ENCODE measurements at regions not wholly inside any gene's neighbourhood (a gene's known extent, or its start where the extent isn't known, plus 50 kb on each side); places are given as distances from the start of the nearest gene placed in this dataset.
"Not testable (repeated sequence)": the region's sequence is repeated elsewhere in the genome, so short reads cannot be mapped to it uniquely, and the experiment has no call there.

- DNase-seq: no peak
These were observed 77.6 kb downstream of the SETD4 start for GRCh38 chr21:35982717-35983116.

DNA sequence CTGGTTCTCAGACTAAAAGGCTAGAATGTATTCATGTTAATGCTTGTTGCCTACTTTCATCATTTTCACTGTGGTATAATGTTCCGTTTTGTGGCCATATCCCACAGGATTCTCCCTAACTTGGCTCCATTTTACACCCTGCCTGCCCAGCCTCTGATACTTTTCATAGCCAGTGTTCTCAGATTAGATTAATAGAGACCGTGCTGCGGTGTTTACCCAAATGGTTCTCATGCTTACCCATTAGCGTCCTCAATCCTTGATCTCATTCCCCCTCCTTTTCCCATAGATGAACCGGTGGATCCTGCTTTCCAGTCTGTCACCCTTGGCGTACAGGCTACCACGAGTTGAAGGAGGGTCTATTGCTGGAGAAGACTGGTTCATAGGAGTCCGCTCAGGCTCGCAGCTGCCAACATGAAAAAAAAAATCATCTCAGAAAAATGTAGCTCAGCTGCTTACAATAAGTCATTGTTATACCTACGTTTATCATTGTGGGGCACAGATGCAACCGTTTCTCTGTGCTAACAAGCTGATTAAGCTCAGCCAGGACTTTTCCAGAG is 78.7 kb downstream of the SETD4 start:
- no peak for DNase-seq

- no peak for DNase-seq
These were observed 79.5 kb downstream of the SETD4 start for GRCh38 chr21:35980821-35981220.

DNA sequence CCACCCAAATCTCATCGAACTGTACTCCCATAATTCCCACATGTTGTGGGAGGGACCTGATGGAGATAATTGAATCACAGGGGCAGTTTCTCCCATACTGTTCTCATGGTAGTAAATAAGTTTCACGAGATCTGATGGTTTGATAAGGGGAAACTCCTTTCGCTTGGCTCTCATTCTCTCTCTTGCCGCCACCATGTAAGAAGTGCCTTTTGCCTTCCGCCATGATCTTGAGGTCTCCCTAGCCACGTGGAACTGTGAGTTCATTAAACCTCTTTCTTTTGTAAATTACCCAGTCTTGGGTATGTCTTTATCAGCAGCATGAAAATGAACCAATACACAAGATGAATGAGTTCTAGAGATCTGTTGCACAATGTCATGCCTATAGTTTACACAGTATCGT is 82.5 kb downstream of the SETD4 start:
- not testable (repeated sequence) for DNase-seq

DNA sequence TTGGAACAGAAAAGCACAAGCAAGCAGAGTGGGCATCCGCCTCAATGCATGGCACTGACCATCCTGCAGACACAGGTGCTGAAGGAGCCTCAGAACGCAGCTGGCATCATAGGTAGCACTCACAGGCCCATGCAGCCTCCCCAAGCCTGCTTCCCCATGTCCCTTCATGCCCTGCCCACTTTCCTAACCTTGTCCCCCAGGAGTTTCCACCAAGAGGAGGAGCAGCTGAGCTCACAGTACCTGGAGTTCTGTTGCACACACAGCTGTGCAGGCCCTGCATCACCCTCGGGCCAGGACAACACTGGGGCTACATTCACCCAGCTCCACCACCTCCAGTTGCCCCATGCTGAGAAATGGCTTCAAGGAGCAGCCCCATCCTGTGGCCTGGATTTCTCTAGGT is 83.4 kb downstream of the SETD4 start:
- DNase-seq: no peak

- no peak for DNase-seq
These were observed 83.8 kb downstream of the SETD4 start for GRCh38 chr21:35976481-35976880.

- DNase-seq: no peak
These were observed 85.6 kb downstream of the SETD4 start for GRCh38 chr21:35974775-35975174.

DNA sequence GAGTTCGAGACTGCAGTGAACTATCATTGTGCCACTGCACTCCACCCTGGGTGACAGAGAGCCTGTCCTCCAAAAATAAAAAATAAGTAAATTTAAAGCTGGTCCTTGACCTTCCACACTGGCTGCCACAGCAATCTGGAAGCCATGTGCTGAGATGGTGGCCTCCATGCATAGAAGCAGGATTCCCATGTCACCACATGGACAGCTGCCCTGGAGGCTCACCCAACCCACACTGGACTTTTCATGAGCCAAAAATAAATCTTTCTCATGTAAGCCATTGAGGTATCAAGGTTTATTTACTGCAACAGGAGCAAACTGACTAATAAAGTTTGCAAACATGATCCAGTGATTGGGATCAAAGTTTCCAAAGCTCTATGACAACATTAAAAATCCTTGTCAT is 88.5 kb downstream of the SETD4 start:
- DNase-seq: no peak

DNA sequence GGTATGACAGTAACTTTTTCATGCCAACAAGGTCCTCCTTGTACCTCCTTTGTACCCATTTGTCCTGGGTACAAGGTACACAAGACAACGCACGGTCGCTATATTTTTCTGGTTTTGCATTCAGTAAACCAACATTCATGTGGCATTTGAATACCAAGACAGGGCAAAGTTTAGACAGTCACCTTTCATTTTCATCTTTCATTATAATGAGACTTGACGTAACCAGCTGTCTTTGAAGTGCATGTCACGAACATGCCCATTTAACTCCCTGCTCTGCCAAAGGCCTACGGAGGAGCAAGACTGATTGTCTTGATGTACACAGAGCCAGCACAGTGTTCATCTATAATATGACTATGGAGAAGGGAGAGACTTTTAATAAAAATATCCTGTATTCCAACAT is 91.0 kb downstream of the SETD4 start:
- no peak for DNase-seq

DNA sequence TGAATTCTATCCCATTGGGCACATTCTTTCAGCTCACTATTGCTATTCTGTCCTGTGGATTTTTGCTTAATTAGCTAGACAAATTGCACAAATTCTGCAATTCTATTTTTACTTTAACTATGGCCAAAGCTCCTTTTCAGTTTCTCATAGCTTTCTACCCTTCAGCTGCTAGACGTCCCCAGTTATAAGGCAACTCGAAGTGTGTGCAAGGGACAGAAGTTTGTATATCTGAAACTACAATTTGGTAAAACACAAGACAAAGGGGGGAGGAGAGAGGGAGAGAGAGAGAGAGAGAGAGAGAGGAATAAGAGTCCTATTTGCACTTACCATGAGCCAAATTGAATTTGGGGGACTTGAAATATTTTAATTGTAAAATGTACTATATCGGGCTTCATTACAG is 91.8 kb downstream of the SETD4 start:
- no peak for DNase-seq

DNA sequence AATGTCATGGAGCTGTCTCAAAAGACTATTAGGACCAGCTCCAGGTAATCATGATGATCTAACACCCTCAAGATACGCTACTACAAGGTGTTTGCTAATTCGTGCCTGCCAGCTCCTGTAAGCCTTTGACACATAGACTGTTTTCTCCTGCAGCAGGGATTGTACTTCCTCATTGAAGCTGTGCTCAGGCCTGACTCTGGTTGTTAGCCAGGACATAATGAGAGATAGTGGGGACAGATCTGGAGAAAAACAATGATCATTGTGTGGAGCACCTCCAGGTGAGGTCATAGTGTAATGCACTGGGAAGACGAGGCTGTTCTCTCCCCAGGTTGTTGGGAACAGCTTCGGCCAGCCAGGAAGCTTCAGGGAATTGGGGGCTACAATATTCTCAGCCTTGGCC is 94.6 kb downstream of the SETD4 start:
- DNase-seq: no peak

GRCh38 chr21:35963920-35964451 is 96.3 kb downstream of the SETD4 start:
- DNase-seq: no peak

DNA sequence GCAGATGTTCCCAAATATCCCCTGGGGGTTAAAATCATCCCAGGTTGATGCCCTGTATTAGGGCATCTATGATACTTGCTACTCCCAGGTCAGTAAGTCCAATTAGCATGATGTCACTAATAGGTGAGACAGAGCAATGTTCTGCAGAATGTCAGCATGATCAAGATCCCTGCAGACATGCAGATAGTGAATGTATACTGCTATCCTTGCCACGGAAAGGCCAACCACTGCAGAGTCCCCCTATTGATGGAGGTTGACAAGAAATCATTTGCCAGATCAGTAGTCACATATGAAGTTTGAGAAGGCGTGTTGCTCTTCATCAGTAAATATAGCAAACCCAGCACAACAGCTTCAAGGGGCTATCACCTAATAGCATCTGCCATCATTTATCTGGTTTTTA is 97.4 kb downstream of the SETD4 start:
- no peak for DNase-seq

- no peak for DNase-seq
These were observed 106.3 kb downstream of the SETD4 start for GRCh38 chr21:35954066-35954465.

- no peak for DNase-seq
These were observed 106.7 kb downstream of the SETD4 start for GRCh38 chr21:35953597-35953996.

DNA sequence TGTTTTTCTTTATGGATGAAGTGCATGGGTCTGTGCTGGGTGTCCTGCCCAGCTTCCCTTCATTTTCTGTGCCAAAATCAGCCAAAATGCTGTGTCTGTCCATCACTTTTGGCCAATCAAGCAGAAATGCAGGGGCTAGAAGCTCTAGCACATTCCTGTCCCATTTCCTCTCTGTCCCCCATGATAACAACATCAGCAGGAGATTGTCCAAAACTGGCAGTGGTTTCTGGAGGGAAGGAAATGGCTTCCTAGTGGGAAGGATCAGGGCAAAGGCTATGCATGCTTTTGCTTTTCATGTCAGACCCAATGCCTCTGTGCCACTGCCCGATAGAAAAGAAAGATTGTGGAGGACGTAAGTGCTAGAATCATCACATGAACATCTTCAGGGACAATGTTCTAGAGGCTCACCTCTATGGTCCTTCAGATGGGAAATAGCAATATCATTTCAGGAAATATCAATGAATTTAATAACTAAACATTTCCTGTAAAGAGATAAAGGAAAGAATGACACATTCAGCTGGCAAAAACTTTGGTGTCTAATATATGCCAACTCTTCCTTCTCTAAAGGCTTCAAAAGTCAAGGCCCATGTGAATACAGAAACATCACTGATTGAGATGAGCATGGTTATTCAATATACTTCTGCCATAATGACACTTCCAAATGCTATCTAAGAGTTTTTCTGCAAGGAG is 107.5 kb downstream of the SETD4 start:
- no peak for DNase-seq

GRCh38 chr21:35948982-35949381 is 111.3 kb downstream of the SETD4 start:
- no peak for DNase-seq

GRCh38 chr21:35945089-35945671 is 115.1 kb downstream of the SETD4 start:
- DNase-seq: no peak

DNA sequence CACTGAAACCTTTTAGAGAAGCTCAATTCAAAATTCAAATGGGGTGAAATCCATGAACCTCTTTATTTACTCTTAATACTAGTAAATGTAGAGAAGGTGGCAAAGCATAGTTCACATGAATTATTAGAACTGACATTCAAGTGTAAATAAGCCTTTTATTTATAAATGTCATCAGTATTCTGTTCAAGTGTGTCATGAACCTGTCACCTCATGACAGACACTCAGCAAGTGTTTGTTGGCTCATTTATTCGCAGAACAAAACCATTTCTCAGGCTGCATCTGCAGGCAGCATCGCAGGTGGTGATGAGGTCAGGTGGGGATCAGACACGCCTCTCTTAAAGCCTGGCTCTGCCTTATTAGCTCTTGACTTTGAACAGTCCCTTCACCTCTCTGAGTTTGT is 116.6 kb downstream of the SETD4 start:
- no peak for DNase-seq

GRCh38 chr21:35942211-35943144 is 117.8 kb downstream of the SETD4 start:
- DNase-seq: no peak

DNA sequence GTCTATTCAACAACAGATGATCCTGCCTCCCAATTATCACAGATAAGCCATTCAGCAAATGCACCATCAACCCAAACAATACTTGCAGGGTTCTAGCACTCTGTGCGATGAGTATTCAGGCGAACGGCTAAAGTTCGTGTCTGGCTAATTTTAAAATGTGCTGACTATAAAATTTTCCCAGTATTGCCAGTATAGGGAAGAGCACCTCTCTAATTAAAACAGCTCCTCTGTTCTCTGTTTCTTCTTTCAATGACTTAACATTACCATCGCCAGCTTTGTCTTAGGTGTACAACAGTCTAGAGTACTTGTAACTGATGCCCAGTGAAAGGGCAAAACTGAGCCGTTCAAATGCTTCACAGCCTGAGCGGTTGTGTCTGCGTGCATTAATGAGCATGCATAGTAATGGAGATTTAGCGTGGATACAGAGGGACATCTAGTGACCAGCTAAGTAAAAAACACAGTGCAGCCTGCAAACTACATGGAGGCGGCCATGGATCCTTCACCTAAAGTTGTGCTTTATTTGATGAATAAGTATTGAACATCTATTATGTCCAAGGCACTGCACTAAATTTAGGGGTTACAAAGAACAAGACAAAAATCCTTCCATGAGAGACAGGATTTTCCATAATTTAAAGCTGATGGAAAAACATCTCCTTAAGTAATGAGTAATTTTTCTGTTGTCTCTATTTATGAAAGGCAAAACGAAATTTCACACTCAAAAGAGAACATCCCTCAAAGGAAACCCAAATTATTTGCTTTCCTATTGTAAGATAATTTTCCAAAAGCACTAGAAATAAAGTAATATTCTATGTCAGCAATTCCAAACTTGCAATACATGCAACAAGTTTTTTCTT is 120.0 kb downstream of the SETD4 start:
- no peak for DNase-seq

- DNase-seq: no peak
These were observed 121.9 kb downstream of the SETD4 start for GRCh38 chr21:35938446-35938845.

Data from effector CD4-positive, alpha-beta T cell (primary cell).